HCT116 (cell line): ENCODE measurements at regions not wholly inside any gene's neighbourhood (a gene's known extent, or its start where the extent isn't known, plus 50 kb on each side); places are given as distances from the start of the nearest gene placed in this dataset.
"Not testable (repeated sequence)": the region's sequence is repeated elsewhere in the genome, so short reads cannot be mapped to it uniquely, and the experiment has no call there.

ENCODE experiments used
- POLR2A ChIP-seq: IDR thresholded peaks from 2 replicates; pipeline ENCODE4 v1.7.0; 2011; ENCODE audit warnings: borderline replicate concordance; ENCODE audit not compliant: insufficient read depth, insufficient read length; ENCODE audit errors: extremely low read depth
- SIN3A ChIP-seq: IDR thresholded peaks from 2 replicates; pipeline ENCODE4 v1.6.1; 2012; ENCODE audit warnings: low read depth

DNA sequence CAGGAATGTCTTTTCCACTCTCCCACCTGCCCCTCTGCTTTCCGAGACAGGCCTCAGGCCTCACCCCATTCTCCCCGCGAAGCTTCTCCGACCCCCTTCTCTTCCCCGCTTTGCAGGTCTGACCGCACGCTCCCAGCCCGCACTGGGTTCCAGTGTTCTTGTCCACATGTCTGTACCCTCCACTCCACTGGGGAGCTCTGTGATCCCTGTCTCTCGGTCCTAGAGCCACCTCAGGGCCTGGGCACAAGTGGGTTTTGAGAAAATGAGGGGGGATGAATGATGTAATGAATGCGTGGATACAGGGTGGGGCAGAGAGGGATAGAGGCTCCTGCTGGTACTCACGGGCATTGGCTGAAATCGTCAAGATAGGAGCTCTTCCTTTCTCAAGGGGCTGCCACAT is 2898.9 kb downstream of the RPIA start:
- TF ChIP-seq POLR2A, SIN3A: not testable (repeated sequence)
